Skin of body (tissue), 1 donor: ENCODE measurements at regions not wholly inside any gene's neighbourhood (a gene's known extent, or its start where the extent isn't known, plus 50 kb on each side); places are given as distances from the start of the nearest gene placed in this dataset.
"Not testable (repeated sequence)": the region's sequence is repeated elsewhere in the genome, so short reads cannot be mapped to it uniquely, and the experiment has no call there.

Source experiments
- DNase-seq: peaks from one replicate; lab custom pipeline; 2025; lab: John Stamatoyannopoulos, UW

DNA sequence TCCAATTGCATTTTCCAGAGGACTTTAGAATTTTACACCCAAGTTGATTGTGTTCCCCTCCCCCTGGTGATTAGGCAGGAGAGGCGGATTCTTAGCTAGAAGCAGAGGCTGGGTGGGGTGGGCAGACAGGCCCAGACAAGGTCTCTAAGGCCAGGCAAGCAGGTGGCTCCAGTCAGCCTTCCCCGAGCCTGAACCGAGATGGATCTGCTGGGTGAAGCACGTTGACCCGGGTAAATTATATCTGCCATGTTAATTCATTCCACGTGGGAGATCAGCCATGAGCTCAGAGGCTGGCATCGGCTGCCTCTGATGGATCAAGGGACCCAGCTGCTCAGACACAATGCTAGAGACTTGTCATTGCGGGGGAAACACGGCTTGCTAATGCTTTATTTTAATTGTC, 159.5 kb upstream of the MAFB start:
- no peak for DNase-seq

DNA sequence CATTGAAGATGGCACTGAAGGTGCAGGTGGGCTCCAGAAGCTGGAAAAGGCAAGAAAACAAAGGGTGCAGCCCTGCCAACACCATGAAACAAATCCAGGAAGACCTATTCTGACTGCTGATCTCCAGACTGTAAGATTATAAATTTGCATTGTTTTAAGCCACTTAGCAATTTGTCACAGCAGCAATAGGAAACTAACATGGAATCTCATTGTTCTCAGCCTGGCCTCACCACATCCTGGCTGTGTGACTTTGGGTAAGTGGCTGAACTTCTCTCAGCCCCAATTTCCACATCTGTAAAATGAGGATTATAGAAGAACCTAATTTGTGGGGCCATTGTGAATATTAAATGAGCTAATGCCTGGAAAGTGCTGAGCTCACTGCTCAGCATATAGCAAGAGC, 160.4 kb upstream of the MAFB start:
- DNase-seq, result no peak

DNA sequence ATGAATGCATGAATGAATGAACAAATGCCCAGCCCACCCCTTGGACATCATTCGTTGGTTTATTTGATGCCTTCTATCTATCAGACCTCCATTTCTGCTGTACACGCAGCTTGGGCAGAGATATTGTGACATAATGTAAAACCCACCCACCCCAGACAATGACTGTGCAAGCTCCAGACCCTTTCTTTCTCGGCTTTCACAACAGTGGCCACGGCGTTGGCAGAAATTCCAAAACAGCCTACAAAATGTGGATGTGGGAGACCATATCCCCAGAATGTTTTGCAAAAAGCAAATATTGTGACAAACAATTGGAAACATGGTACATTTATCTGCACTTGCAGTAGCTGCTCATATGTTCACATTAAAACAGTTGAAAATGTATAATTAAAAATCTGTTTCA, 162.0 kb upstream of the MAFB start:
- DNase-seq, result no peak

DNA sequence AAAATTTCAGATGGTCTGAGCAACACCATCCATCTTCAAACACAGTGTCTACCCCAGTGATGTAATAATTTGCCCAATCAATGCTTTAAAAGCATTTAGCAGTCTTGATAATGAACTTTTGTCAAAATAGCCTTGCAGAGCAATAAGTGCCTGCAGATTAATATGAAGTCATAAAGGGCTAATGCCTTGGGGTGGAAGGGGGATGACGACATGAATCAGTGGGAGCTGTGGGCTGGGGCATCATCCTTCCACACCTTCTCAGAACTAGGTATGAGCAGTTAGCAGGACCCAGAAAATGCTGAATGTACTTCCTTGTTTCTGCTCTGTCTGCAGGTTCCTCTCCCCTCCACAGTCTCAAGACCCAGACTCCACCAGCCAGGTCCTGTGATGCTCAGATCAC, 166.2 kb upstream of the MAFB start:
- DNase-seq, result no peak

DNA sequence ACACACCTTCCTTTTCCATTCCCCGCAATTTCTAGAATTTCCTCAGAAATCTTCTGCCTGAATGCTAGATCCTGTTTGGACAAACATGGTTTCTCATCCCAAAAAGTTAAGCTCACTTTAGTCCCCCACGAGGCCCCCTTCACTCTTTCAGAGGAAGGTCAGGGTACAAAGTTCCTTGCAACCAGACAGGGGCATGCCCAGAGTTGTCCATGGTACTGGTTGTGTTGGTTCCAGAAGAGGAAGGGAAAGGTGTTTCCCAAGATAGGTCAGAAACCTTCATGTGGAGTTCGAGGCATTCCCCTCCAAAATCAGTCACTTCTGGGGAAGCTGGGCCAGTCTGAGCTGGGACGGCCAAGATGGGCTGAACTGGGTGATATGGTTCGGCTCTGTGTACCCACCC, 167.6 kb upstream of the MAFB start:
- no peak for DNase-seq

DNA sequence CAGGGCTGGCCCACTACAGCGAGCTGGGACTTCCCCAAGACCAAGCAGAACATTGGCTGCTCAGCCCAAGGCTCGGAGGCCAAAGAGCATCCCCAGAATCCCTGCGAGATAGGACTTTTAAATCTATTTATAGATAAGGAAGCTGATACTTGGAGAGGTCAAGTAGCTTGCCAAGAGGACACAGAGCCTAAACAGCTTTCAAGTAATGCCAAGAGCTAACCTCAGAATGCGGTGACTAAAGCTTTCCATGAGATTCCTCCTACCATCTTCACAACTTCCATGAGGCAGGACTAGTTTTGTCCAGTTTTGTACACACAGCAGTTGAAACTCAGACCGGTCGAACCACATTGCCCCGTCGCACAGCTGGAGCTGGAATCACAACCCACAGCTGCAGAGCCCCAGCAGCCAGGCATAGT, 168.1 kb upstream of the TOP1 start:
- DNase-seq, result no peak

DNA sequence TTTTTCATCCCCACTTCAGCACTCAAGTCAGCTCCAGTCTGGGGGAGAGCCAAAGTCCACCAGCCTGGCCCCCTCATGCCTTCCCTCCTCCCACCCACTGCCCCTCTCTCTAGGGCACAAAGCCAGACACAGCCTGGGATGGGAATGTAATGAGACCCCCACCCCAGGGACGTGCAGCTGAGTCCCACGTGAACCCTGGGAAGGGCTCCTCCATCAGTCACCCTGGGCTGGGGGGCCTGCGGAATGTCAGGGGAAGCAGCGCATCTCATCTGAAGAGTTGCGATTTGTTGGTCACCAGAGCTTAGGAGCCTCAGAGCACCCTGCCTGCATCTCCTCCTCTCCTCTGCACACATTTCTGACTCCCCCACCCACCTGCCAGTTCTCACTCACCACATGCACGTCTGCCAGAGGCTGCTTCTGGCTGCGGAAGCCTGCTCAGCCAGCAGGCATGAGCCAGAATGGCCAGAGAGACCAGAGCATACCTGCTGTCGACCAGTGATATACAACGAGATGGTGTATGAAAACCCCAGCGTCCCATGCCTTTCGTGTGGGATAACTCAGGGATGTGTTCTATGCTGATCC, 167.1 kb upstream of the TOP1 start:
- DNase-seq, result no peak

DNA sequence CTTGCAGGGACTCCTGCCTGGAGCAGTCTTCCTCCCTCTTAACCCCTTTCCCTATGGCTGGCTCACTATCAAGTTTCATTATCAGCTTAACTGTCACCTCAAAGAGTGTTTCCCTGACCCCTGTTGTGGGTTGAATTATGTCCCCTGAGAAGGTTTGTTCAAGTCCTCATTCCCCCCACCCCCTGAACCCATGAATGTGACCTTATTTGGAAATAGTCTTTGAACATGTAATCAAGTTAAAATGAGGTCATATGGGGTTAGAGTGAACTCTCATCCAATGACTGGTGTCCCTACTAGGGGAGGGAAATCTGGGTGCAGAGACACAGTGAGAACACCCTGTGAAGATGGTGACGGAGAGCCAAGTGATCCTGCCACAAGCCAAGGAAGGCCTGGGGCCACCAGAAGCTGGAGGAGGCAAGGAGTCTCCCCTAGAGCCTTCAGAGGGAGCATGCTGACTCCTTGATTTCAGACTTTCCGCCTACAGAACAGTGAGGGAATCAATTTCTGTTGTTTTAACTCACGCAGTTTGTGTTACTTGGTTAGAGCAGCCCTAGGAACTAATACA, 165.2 kb upstream of the TOP1 start:
- DNase-seq, result no peak

DNA sequence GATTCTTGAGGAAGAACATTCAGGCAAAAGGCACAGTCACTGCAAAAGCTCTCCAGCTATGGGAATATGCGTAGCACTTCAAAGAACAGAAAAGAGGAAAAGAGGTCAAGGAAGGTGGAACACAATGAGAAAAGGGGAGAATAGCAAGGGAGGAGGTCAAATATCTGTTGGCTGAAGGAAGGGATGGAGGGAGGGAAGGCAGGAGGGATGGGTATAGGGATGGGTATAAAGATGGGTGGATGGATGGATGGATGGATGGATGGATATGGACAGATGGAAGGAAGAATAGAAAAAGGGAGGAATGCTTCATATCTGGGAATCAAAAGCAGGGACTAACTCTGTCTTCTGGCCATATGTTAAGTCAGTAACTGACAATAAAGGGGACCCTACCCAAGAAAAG, 164.2 kb upstream of the TOP1 start:
- no peak for DNase-seq

DNA sequence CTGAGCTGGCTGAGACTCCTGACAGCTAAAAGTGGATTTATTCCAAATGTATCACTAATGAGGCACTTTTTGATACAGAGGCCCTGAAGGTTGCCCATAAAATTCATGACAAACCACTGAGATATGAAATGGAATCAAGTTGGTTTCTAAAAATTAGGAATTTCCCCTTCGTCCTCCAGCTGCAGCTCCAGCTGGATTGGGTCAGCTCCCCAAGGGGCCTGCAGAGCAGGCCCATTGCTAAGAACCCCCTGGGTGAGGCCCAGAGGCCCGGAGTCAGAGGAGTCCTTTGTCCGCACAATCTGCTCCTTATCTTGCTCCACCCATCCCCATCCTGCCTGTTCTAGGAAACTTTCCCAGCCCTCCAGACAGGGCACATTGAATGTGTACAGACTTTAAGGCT, 163.5 kb upstream of the TOP1 start:
- DNase-seq, result no peak

DNA sequence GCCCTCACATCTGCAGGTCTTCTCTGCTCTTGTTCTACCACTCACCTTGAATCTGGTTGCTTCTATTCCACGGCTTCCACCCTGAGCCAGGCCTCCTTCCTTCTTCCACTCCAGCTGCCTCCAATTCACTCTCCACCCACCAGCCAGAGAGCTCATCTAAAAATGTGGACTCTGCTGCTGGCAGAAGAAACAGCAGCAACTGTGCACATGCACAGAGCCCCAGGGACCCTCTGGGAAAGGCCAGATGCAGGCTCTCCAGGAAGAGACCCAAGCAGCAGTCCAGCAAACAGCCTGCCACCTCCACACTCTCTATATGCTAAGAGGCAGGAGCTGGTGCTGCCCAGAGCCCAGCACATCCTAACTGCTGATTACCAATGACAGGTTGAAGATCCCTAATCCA, 162.6 kb upstream of the TOP1 start:
- DNase-seq, result peak; percentile 10

DNA sequence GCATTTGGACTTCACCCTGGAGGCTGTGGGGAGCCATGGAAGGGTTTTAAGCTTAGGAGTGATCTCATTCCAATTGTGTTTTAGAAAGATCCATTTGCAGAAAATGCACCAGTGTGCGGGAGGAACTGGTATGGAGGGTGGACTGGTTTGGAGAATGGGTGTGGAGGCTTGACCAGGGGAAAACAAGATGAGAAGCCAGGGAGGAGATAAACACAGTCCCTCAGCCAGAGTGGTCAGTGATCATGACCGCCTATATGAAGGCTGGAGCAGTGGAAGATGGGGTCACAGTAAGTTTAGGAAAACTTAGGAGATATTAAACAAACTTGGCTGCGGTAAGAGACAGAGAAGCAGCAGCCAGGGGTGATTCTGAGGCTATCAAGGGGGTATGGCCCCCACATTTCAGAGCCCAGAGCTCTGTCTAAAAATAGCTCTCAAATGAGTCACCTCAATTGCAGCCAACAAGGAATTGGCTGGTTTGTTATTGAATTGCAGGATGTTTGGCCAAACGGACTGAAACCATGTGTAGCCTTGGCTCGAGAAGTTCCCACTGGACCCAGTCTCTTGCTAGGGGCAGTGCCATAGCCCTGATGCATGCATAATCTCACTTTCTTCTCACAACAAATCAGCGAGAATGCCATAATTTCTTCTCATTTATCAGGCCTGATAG, 159.9 kb upstream of the TOP1 start:
- peak; percentile 85 for DNase-seq

DNA sequence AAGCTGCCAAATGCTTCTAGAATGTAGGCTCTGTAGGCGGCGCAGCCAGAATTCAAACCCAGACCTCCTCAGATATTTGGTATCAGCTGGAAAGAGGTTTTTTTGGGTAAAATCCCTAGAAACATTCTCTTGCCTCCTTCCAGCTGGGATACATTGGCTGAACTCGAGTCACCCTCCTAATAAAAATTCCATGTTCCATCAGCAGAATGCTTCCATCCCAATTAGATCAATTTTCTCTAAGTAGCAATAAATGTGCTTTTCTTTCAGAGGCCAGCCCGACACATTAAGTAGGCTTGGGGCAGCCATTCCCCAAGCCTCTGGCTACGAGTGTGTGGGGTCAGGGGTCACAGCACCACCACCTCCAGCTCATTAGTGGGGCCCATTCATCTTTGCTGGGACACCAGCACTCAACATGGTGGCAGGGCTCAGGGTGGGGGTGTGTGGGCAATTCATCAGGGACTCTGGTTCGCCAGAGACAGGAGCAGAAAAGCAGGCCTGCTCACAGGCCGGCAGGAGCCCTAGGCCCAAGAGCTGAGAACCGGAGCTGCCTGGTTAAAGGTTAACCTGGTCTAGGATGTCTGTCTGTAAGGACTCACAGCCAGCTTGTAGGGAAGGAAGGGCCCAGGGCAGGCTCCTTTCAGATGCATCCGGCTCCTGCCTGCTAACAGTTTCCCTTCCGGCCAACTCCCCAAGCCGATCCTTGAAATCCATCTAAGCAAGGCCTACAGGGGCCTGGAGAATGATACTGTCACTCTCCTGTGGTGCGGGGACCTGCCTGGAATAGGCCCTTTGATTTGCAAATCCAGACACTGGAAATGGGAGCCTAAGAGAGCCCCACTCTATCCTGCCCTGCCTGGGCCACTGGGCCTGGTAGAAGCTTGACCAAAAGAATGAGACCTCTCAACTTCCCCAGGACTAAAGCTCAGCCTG, 159.1 kb upstream of the TOP1 start:
- DNase-seq, result peak; percentile 79

DNA sequence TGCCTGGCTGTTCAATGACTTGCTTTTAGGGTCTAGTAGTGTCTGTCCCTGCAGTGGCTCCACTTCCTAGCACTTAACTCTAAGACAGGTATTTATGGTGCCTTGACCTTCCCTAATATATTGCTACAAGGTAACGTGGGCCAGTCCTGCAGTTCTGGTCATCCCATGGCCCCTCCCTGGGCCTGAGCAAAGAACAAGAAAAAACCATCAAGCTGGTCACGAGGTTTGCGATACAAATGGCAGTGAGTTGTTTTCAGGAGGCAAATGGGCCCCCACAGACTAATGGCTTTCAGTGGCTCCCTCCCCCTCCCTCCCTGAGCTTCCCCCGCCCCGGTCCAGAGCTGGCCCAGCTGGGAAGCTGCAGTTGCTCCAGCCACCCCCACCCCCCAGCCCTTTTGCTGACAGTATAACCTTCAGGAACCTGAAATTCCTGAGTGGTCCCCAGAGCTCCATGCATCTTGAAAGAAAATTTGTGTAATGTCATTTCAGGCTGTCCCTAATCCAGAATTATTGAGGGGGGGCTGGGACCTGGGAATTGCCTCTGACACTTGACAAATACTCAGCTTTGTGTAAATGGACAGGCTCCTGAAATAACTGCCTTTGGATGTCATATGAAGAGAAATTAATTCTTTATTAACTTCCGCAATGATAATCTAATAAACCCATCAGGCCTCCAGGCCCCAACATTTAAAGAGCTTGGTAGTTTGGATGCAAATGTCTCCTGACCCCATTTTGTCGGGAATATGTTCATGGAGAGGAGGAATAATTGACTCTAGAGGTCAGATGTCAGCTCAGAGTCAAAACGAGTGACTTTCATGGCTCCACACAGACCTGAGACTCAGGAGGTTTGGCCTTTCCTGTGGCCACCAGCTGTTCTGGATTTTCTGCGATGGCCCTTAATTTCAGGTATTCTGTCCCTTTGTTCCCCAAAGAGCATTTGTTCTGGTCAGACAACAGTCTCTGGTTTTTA, 153.2 kb upstream of the TOP1 start:
- DNase-seq, result no peak

DNA sequence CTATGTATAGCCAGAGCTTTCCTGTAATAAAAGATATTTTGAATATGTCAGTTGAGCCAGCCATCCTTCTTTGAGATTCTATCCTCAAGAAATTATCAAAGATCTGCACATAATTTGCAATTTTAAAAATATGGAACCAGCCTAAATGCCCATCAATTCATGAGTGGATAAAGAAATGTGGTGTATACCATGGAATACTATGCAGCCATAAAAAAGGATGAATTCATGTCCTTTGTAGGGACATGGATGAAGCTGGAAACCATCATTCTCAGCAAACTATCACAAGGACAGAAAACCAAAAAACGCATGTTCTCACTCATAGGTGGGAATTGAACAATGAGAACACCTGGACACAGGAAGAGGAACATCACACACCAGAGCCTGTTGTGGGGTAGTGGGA, 150.5 kb upstream of the TOP1 start:
- DNase-seq, result not testable (repeated sequence)

DNA sequence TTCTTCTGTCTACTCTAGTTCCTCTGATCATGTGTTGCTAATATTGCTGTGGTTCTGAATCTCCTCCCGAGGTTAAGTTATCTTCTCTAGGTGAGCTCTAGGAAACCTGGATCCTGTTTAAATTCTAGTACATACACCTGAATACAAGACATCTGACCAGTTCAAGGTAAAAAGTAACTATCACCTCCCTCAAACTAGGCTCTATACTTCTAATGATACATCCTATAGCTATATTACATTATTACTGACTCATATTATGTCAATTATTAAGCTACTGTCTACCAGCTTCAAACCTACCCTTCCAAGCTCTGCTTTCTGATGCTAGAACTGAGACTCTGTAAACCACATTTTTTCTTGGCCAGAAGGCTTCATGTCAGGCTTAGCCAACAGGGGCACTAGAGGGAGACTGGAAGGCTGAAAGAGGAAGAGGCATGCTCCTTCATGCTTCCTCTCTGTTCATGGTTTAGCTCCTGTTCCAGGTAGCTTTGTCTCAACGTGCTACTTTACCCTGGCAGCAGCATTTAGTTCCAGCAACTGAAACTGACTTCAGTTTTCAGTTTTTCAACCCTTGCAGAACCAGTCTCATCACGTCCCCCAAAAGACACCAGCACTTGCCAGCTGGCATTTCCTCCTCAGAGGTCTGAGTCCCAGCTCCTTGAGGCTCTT, 148.4 kb upstream of the TOP1 start:
- no peak for DNase-seq

DNA sequence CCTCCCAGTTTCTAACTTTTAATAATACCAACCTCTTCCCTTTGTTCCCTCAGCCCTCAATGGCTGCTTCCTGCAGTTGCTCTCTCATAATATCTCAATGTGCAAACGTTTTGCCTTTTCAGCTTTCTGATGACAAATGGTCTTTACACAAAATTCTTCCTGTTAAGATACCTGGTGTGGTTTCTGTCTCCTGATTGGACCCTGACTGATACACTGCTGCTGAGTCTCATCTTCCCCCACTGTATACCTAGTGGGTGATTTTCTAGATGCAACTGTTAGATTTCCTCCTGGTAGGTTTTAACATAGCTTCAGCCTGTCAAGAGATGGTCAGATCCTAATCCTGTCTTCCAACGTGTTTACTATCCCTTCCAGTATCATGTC, 147.9 kb upstream of the TOP1 start:
- DNase-seq, result no peak

DNA sequence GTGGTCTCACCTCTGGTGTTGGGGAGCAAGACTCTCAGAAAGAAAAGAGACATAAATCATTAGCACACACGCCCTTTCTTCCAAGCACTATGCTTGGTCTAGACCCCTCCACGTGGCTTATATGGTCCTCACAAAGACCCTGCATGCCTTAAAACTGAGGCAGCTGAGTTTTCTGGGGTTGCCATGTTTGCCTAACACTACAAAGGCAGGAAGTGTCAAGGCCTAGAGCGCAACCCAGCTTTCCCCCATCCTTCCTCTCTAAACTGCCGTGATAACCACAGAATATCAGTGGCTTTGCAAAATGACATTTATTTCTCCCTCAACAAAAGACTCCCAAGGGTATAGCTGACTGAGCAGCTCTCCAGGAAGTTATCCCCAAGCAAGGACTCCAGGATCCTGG, 146.5 kb upstream of the TOP1 start:
- no peak for DNase-seq

DNA sequence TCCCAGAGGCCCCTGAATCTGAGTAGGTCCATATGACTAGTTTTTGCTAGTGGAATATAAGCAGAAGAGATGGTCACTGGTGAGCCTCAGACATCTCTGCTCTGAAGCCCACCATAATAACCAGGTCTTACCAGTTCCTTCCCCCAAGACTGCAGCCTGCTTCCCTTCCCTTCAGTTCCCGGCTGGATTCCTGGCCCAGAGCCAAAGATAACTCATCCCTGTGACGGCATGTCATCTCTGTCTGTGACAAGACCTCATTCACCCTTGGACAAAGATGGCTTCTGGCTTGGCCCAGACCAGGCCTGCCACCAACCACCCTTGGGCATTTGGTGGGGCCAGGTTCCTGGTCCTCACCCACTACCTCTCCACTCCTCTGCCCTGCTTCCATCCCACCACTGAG, 145.5 kb upstream of the TOP1 start:
- no peak for DNase-seq

DNA sequence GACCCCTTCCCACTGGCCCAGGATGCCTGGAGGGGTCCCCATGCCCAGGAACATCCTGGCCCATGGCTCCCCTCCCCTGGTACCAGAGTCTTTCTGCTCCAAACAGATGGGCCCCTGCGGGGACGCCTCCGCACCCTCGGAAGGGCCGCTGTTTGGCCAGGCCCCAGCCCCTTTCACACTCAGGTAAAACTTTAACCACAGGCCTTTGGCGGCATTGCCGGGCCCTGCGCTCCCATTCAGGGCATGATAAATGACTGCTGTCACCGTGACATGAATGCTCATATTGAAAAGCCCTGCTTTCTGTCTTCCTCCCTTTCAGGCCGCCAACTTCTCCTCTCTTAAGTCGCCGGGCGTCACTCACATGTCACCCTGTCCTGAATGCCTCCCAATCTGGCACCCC, 141.5 kb upstream of the TOP1 start:
- no peak for DNase-seq

DNA sequence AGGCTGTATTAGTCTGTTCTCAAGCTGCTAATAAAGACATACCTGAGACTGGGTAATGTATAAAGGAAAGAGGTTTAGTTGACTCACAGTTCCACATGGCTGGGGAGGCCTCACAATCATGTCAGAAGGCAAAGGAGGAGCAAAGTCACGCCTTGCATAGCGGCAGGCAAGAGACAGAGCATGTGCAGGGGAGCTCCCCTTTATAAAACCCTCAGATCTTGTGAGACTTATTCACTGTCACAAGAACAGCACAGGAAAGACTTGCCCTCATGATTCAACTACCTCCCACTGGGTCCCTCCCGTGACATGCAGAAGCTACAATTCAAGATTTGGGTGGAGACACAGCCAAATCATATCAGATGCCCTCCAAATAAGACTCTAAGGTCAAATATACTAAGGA, 139.4 kb upstream of the TOP1 start:
- DNase-seq, result not testable (repeated sequence)
